ENCODE measurements at regions not wholly inside any gene's neighbourhood (a gene's known extent, or its start where the extent isn't known, plus 50 kb on each side); places are given as distances from the start of the nearest gene placed in this dataset.

DNA sequence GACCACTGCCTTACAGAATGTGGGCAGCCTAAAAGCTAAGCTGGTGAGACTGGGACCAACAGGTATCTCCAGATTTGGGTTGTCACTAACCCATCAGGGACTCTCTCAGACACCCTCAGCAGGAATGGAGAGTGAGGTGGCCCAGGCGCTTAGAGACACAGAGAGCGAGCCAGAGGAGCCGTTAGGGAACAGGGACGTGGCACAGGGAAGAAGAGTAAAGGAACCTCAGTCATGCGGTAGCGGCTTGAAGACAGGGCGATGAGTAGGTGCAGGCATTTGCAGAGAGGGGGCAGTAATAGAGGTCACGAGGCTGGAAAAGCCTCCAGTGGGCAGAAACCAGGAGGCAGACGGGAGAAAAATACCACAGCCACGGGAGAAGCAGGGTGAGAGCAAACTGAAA is 158.0 kb upstream of the CCND2 start:
- Histone ChIP-seq H3K27ac (ENCODE audit: extremely low read depth, low read depth, low read length) (no peak overlapping the region), H3K36me3 (ENCODE audit: control insufficient read depth in 2 of 2, insufficient read depth in 1 of 2, low read length in 2 of 2) (no peaks in the 10 kb centered on the region), H3K4me1 (ENCODE audit: control insufficient read depth, insufficient read depth, low read length) (no peaks in the 10 kb centered on the region), H3K4me3 (ENCODE audit: low read depth, low read length) (no peak overlapping the region), H3K9me3 (ENCODE audit: control insufficient read depth, insufficient read depth, low read depth, low read length) (no peaks in the 10 kb centered on the region)
- ChIA-PET POLR2A (no interaction called here), CTCF (interaction anchor here (0.6 to 2.9 kb wide), 3 partner anchors 8 to 161 kb away, joined by 4 to 14 read pairs (median 4); no protein-coding TSS in a partner anchor)
- peak; percentile 22; the same call in 1 of the 2 replicates for TF ChIP-seq SCRT2 (tag by site-specific recombination; IDR thresholded peaks at IDR 0.05)
- no peak for TF ChIP-seq ZNF16 (tag by site-specific recombination; IDR thresholded peaks at IDR 0.05; ENCODE audit: low read depth)
- TF ChIP-seq GLI2 (tag by site-specific recombination; IDR thresholded peaks at IDR 0.05; ENCODE audit: borderline replicate concordance, low read depth): no peak
- no peak for TF ChIP-seq ZNF768 (tag by site-specific recombination; IDR thresholded peaks at IDR 0.05)

DNA sequence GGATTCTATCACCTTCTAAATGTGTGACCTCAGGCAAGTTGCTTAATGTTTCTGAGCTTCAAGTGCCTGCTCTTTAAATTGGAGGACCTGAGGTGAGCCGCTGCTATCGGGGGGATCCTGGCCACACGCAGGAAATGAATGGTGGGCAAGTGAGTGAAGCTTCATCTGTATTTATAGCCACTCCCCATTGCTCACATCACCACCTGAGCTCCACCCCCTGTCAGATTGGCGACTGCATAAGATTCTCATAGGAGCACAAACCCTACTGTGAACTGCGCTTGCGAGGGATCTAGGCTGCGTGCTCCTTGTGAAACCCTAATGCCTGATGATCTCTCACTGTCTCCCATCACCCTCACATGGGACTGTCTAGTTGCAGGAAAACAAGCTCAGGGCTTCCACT is 158.6 kb upstream of the CCND2 start:
- TF ChIP-seq, protein P1, sequence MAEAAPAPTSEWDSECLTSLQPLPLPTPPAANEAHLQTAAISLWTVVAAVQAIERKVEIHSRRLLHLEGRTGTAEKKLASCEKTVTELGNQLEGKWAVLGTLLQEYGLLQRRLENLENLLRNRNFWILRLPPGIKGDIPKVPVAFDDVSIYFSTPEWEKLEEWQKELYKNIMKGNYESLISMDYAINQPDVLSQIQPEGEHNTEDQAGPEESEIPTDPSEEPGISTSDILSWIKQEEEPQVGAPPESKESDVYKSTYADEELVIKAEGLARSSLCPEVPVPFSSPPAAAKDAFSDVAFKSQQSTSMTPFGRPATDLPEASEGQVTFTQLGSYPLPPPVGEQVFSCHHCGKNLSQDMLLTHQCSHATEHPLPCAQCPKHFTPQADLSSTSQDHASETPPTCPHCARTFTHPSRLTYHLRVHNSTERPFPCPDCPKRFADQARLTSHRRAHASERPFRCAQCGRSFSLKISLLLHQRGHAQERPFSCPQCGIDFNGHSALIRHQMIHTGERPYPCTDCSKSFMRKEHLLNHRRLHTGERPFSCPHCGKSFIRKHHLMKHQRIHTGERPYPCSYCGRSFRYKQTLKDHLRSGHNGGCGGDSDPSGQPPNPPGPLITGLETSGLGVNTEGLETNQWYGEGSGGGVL (tag by site-specific recombination; IDR thresholded peaks at IDR 0.05): no peak
- TF ChIP-seq, protein P2, sequence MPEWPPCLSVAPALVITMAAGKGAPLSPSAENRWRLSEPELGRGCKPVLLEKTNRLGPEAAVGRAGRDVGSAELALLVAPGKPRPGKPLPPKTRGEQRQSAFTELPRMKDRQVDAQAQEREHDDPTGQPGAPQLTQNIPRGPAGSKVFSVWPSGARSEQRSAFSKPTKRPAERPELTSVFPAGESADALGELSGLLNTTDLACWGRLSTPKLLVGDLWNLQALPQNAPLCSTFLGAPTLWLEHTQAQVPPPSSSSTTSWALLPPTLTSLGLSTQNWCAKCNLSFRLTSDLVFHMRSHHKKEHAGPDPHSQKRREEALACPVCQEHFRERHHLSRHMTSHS (tag by site-specific recombination; IDR thresholded peaks at IDR 0.05): no peak
- no peak for TF ChIP-seq ZNF274 (IDR thresholded peaks at IDR 0.05; ENCODE audit: low read length)
- no peak for TF ChIP-seq ZNF274 (tag by site-specific recombination; IDR thresholded peaks at IDR 0.05; ENCODE audit: borderline replicate concordance)
- TF ChIP-seq ZNF324 (tag by site-specific recombination; IDR thresholded peaks at IDR 0.05): no peak
- no peak for TF ChIP-seq KLF10 (tag by site-specific recombination; IDR thresholded peaks at IDR 0.05)
- no peak for TF ChIP-seq SCRT1 (tag by site-specific recombination; IDR thresholded peaks at IDR 0.05; ENCODE audit: borderline replicate concordance)
- no peak for TF ChIP-seq HOXC10 (CRISPR knock-in tag; IDR thresholded peaks at IDR 0.05)
- no peak for TF ChIP-seq ZNF202 (tag by site-specific recombination; IDR thresholded peaks at IDR 0.05; ENCODE audit: borderline replicate concordance)
- no peak for TF ChIP-seq ZNF211 (tag by site-specific recombination; IDR thresholded peaks at IDR 0.05; ENCODE audit: low read depth)
- TF ChIP-seq, protein P3, sequence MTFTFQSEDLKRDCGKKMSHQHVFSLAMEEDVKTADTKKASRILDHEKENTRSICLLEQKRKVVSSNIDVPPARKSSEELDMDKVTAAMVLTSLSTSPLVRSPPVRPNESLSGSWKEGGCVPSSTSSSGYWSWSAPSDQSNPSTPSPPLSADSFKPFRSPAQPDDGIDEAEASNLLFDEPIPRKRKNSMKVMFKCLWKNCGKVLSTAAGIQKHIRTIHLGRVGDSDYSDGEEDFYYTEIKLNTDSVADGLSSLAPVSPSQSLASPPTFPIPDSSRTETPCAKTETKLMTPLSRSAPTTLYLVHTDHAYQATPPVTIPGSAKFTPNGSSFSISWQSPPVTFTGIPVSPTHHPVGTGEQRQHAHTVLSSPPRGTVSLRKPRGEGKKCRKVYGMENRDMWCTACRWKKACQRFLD (tag by site-specific recombination; IDR thresholded peaks at IDR 0.05): no peak
- TF ChIP-seq, protein P4, sequence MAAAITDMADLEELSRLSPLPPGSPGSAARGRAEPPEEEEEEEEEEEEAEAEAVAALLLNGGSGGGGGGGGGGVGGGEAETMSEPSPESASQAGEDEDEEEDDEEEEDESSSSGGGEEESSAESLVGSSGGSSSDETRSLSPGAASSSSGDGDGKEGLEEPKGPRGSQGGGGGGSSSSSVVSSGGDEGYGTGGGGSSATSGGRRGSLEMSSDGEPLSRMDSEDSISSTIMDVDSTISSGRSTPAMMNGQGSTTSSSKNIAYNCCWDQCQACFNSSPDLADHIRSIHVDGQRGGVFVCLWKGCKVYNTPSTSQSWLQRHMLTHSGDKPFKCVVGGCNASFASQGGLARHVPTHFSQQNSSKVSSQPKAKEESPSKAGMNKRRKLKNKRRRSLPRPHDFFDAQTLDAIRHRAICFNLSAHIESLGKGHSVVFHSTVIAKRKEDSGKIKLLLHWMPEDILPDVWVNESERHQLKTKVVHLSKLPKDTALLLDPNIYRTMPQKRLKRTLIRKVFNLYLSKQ (tag by site-specific recombination; IDR thresholded peaks at IDR 0.05; ENCODE audit: borderline replicate concordance): no peak
- no peak for TF ChIP-seq BCL11A (tag by site-specific recombination; IDR thresholded peaks at IDR 0.05; ENCODE audit: low read depth)
- TF ChIP-seq ZNF266 (tag by site-specific recombination; IDR thresholded peaks at IDR 0.05; ENCODE audit: low read depth): no peak
- TF ChIP-seq, protein P5, sequence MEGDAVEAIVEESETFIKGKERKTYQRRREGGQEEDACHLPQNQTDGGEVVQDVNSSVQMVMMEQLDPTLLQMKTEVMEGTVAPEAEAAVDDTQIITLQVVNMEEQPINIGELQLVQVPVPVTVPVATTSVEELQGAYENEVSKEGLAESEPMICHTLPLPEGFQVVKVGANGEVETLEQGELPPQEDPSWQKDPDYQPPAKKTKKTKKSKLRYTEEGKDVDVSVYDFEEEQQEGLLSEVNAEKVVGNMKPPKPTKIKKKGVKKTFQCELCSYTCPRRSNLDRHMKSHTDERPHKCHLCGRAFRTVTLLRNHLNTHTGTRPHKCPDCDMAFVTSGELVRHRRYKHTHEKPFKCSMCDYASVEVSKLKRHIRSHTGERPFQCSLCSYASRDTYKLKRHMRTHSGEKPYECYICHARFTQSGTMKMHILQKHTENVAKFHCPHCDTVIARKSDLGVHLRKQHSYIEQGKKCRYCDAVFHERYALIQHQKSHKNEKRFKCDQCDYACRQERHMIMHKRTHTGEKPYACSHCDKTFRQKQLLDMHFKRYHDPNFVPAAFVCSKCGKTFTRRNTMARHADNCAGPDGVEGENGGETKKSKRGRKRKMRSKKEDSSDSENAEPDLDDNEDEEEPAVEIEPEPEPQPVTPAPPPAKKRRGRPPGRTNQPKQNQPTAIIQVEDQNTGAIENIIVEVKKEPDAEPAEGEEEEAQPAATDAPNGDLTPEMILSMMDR (tag by site-specific recombination; IDR thresholded peaks at IDR 0.05): no peak
- TF ChIP-seq ZSCAN16 (tag by site-specific recombination; IDR thresholded peaks at IDR 0.05): no peak
- no peak for TF ChIP-seq ZNF37A (tag by site-specific recombination; IDR thresholded peaks at IDR 0.05)
- TF ChIP-seq GLI2 (tag by site-specific recombination; IDR thresholded peaks at IDR 0.05; ENCODE audit: borderline replicate concordance, low read depth): no peak
- Histone ChIP-seq H3K36me3 (ENCODE audit: control insufficient read depth in 2 of 2, insufficient read depth in 1 of 2, low read length in 2 of 2) (no peaks in the 10 kb centered on the region), H3K27ac (ENCODE audit: extremely low read depth, low read depth, low read length) (no peak overlapping the region), H3K4me3 (ENCODE audit: low read depth, low read length) (no peak overlapping the region), H3K4me1 (ENCODE audit: control insufficient read depth, insufficient read depth, low read length) (no peaks in the 10 kb centered on the region), H3K9me3 (ENCODE audit: control insufficient read depth, insufficient read depth, low read depth, low read length) (no peaks in the 10 kb centered on the region)
- ChIA-PET CTCF (interaction anchor here (0.6 to 0.9 kb wide), 2 partner anchors 15 to 21 kb away, joined by 3 to 4 read pairs; no protein-coding TSS in a partner anchor), POLR2A (no interaction called here)
